ENCODE measurements at regions not wholly inside any gene's neighbourhood (a gene's known extent, or its start where the extent isn't known, plus 50 kb on each side); places are given as distances from the start of the nearest gene placed in this dataset.
"Not testable (repeated sequence)": the region's sequence is repeated elsewhere in the genome, so short reads cannot be mapped to it uniquely, and the experiment has no call there.

DNA sequence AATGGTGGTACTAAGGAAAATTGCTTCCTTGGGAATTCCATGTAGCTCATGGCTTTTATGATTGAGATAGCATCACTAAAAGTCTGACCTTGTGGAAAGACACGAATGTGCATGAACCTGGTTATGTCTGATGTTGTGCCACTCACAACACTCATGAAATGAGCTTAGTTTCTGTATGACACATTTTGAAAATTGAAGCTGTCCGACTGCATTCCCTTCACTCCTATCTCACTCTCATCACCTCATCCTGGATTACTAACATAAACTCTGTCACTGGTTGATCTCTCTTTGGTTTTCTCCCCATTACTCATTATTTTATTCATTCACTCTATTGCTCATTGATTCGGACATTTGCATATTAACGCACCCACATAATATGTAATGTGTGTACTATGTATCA lies 190.0 kb upstream of the VWC2 start:
- Mint-ChIP-seq H3K36me3 (no peaks in the 10 kb centered on the region), H3K4me3 (no peak overlapping the region), H3K27me3 (ENCODE audit: low read depth) (no peaks in the 10 kb centered on the region), H3K9me3 (no peaks in the 10 kb centered on the region), H3K27ac (no peak overlapping the region), H3K4me1 (peaks cover 4% of the 10 kb centered on the region)
- no peak for DNase-seq (ENCODE audit: low spot score in 2 of 2, unreplicated experiment in 2 of 2)
- TF ChIP-seq, protein P1, sequence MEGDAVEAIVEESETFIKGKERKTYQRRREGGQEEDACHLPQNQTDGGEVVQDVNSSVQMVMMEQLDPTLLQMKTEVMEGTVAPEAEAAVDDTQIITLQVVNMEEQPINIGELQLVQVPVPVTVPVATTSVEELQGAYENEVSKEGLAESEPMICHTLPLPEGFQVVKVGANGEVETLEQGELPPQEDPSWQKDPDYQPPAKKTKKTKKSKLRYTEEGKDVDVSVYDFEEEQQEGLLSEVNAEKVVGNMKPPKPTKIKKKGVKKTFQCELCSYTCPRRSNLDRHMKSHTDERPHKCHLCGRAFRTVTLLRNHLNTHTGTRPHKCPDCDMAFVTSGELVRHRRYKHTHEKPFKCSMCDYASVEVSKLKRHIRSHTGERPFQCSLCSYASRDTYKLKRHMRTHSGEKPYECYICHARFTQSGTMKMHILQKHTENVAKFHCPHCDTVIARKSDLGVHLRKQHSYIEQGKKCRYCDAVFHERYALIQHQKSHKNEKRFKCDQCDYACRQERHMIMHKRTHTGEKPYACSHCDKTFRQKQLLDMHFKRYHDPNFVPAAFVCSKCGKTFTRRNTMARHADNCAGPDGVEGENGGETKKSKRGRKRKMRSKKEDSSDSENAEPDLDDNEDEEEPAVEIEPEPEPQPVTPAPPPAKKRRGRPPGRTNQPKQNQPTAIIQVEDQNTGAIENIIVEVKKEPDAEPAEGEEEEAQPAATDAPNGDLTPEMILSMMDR (IDR thresholded peaks at IDR 0.05; ENCODE audit: unreplicated experiment), result no peak

DNA sequence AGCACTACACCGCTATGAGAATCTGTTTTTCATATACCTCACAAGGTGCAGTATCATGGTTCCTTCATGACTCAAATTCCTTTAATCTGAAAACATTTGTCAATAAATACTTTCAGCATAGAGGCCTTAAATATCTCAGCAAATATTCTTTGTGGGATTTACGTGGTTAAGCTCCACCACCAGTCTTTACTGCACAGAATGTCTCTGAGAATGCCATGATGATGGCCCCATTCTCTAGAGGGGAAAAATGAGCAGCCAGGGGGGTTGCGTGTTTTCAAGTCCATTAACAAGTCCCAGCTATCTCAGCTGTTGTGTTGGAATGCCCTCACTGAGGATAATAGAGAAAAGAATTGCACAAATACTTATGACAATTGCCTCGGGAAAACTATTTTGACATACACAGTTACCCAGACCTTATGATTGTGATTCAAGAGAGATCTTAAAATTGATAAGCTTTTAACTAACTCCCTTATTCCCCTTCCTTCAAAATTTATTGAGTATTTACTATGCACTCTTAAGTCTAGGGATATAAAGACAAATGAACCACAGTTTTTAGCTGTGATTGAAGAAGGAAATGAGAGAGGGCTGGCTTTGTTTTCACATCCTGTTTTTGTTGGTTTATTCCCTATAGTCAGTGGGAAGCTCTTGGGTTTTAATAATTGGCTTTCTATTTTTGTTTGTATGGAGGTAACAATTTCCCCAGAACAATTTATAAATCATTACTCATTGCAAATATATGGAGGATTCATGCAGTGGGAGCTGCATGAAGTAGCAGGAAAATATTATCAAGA lies 176.5 kb upstream of the VWC2 start:
- Mint-ChIP-seq H3K27ac (no peak overlapping the region), H3K27me3 (ENCODE audit: low read depth) (no peaks in the 10 kb centered on the region), H3K4me3 (no peak overlapping the region), H3K9me3 (no peaks in the 10 kb centered on the region), H3K4me1 (no peaks in the 10 kb centered on the region), H3K36me3 (no peaks in the 10 kb centered on the region)
- DNase-seq (ENCODE audit: low spot score in 2 of 2, unreplicated experiment in 2 of 2), result no peak
- TF ChIP-seq, protein P1 (IDR thresholded peaks at IDR 0.05; ENCODE audit: unreplicated experiment), result no peak

DNA sequence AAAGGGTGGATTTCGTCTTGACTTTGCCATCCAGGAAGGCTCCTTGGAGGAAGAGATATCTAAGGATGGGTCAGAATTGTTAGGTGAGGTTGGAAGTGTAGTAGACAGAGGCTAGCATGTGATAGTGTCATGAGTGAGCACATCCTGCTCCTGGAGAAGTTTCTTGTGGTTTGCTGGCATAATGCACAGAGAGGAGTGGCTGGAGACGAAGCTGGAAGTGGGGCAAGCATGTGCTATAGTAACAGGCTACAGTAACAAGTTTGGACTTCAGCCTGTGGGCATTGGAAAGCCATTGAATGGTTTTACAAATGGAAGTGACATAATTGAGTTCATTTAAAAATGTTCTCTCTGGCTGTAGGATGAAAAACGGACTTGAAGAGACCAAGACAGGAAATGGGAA lies 175.6 kb upstream of the VWC2 start:
- DNase-seq (ENCODE audit: low spot score in 2 of 2, unreplicated experiment in 2 of 2), result no peak
- no peaks in the 10 kb centered on the region for H3K9me3 Mint-ChIP-seq
- H3K4me3 Mint-ChIP-seq, result no peak overlapping the region
- H3K27ac Mint-ChIP-seq, result no peak overlapping the region
- TF ChIP-seq, protein P1 (IDR thresholded peaks at IDR 0.05; ENCODE audit: unreplicated experiment), result no peak
- no peaks in the 10 kb centered on the region for H3K4me1 Mint-ChIP-seq
- no peaks in the 10 kb centered on the region for H3K36me3 Mint-ChIP-seq
- H3K27me3 Mint-ChIP-seq (ENCODE audit: low read depth), result no peaks in the 10 kb centered on the region

DNA sequence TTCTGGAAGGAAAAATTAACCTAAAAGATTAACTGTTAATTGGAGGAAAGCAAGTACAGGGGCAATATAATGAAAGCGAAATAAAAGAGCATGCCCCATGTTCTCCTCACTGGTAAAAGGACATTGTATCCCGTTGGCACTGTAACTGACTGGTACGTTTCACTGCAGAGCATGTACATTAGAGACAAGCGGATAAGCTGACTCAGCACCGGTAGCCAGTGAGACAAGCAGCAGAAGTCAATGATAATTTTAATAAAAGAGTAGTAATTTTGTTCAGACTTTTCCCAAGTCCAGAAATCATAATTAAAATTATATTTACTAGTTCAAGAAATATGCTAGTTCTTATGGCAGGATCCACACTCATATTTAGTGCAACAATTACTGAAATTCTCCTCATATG lies 161.5 kb upstream of the VWC2 start:
- H3K27me3 Mint-ChIP-seq (ENCODE audit: low read depth), result no peaks in the 10 kb centered on the region
- TF ChIP-seq, protein P1 (IDR thresholded peaks at IDR 0.05; ENCODE audit: unreplicated experiment), result no peak
- H3K4me1 Mint-ChIP-seq, result no peaks in the 10 kb centered on the region
- H3K4me3 Mint-ChIP-seq, result no peak overlapping the region
- no peak overlapping the region for H3K27ac Mint-ChIP-seq
- no peaks in the 10 kb centered on the region for H3K36me3 Mint-ChIP-seq
- peaks cover 25% of the 10 kb centered on the region for H3K9me3 Mint-ChIP-seq
- no peak for DNase-seq (ENCODE audit: low spot score in 2 of 2, unreplicated experiment in 2 of 2)

DNA sequence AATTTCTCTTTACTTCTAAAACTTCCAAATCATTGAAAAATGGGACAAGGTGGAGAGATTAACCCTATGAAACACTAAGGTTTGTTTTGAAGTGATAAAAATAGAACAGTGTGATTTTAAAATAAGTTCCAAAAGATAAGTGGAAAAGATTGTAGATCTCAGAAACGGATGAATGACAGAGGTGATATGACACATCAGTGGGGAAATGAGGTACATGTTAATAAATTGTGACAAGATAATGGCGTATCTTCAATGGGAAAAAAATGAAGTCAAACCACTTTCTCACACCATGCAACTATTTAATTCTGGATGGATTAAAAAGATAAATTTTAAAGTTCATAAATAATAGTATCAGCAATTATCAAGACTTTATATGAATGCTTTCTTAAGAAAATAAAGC lies 159.7 kb upstream of the VWC2 start:
- Mint-ChIP-seq H3K4me1 (no peaks in the 10 kb centered on the region), H3K27ac (no peak overlapping the region), H3K9me3 (peaks cover 11% of the 10 kb centered on the region), H3K4me3 (no peak overlapping the region), H3K36me3 (no peaks in the 10 kb centered on the region), H3K27me3 (ENCODE audit: low read depth) (no peaks in the 10 kb centered on the region)
- TF ChIP-seq, protein P1 (IDR thresholded peaks at IDR 0.05; ENCODE audit: unreplicated experiment), result no peak
- DNase-seq (ENCODE audit: low spot score in 2 of 2, unreplicated experiment in 2 of 2), result no peak

DNA sequence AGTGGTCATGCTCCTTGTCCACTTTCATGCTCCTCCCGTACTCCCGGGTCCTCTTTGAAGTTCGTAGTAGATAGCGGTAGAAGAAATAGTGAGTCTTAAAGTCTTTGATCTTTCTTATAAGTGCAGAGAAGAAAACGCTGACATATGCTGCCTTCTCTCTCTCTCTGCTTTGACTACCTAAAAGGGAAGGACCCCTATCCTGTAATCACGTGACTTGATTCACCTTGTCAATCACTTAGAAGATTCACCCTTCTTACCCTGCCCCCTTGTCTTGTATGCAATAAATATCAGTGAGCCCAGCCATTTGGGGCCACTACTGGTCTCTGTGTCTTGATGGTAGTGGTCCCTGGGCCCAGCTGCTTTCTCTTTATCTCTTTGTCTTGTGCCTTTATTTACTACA lies 158.5 kb upstream of the VWC2 start:
- not testable (repeated sequence) for H3K4me3 Mint-ChIP-seq; H3K36me3 Mint-ChIP-seq; H3K4me1 Mint-ChIP-seq; DNase-seq (ENCODE audit: low spot score in 2 of 2, unreplicated experiment in 2 of 2); H3K9me3 Mint-ChIP-seq; H3K27me3 Mint-ChIP-seq (ENCODE audit: low read depth); H3K27ac Mint-ChIP-seq

All from mesothelial cell of epicardium (in vitro differentiated cells).